Liver (tissue), 8 donors: ENCODE measurements at regions not wholly inside any gene's neighbourhood (a gene's known extent, or its start where the extent isn't known, plus 50 kb on each side); places are given as distances from the start of the nearest gene placed in this dataset.
A peak's percentile ranks its signal among the peaks of the same experiment; 100 is the strongest.

ENCODE experiments used
- DNase-seq: peaks from one replicate; pipeline ENCODE4 v3.0.0-alpha.2; 2017; ENCODE audit warnings: low spot score
- H3K27ac ChIP-seq, 2 donors: one replicate each; pipeline ENCODE4 v1.7.0; 2013; ENCODE audit warnings: inconsistent platforms in 2 of 2, low read length in 2 of 2, control low read depth in 1 of 2, low read depth in 1 of 2, mild to moderate bottlenecking in 1 of 2
- H3K27me3 ChIP-seq, 4 donors: one replicate each; pipeline versions ENCODE4 v1.6.1 to v1.7.0; 2013; ENCODE audit warnings: low read length in 3 of 4, inconsistent platforms in 1 of 4, mild to moderate bottlenecking in 1 of 4, moderate library complexity in 1 of 4; ENCODE audit not compliant: control insufficient read depth in 4 of 4, insufficient read depth in 4 of 4
- H3K36me3 ChIP-seq, 4 donors: one replicate each; pipeline versions ENCODE4 v1.6.1 to v1.7.0; 2013; ENCODE audit warnings: low read length in 3 of 4, mild to moderate bottlenecking in 3 of 4, low read depth in 1 of 4, moderate library complexity in 1 of 4; ENCODE audit not compliant: control insufficient read depth in 4 of 4, insufficient read depth in 3 of 4
- H3K4me1 ChIP-seq, 4 donors: one replicate each; pipeline versions ENCODE4 v1.6.1 to v1.7.0; 2013; ENCODE audit warnings: low read length in 3 of 4, mild to moderate bottlenecking in 3 of 4, moderate library complexity in 1 of 4; ENCODE audit not compliant: control insufficient read depth in 4 of 4, insufficient read depth in 4 of 4
- H3K4me3 ChIP-seq, 3 donors: one replicate each; pipeline versions ENCODE4 v1.6.1 to v1.7.0; 2013; ENCODE audit warnings: low read length in 3 of 3, control low read depth in 1 of 3, low read depth in 1 of 3, mild to moderate bottlenecking in 1 of 3
- H3K9ac ChIP-seq, 2 donors: one replicate each; pipeline ENCODE4 v1.7.0; 2013; ENCODE audit warnings: low read length in 2 of 2, mild to moderate bottlenecking in 2 of 2, moderate library complexity in 2 of 2, control low read depth in 1 of 2, low read depth in 1 of 2
- H3K9me3 ChIP-seq, 4 donors: one replicate each; pipeline versions ENCODE4 v1.6.1 to v1.7.0; 2013; ENCODE audit warnings: low read length in 3 of 4; ENCODE audit not compliant: control insufficient read depth in 4 of 4
- EGR1 ChIP-seq, 2 donors: IDR thresholded peaks; 2 replicates each; pipeline ENCODE4 v1.6.1; 2016 to 2018; ENCODE audit warnings: antibody characterized with exemption in 2 of 2, low read depth in 2 of 2
- FOXA1 ChIP-seq: IDR thresholded peaks from 2 replicates; pipeline ENCODE4 v1.6.1; 2016; ENCODE audit warnings: antibody characterized with exemption
- FOXA2 ChIP-seq: IDR thresholded peaks from 2 replicates; pipeline ENCODE4 v1.6.1; 2016; ENCODE audit warnings: antibody characterized with exemption
- GABPA ChIP-seq, 2 donors: IDR thresholded peaks in 1 of 2; conservative IDR thresholded peaks in 1 of 2; 2 replicates each; pipeline ENCODE4 v1.6.1; 2016; ENCODE audit warnings: antibody characterized with exemption in 2 of 2, mild to moderate bottlenecking in 1 of 2, moderate library complexity in 1 of 2
- HNF4A ChIP-seq, 2 donors: conservative IDR thresholded peaks; 2 replicates each; pipeline ENCODE4 v1.6.1; 2016; ENCODE audit warnings: antibody characterized with exemption in 2 of 2, mild to moderate bottlenecking in 2 of 2
- HNF4G ChIP-seq: IDR thresholded peaks from 2 replicates; pipeline ENCODE4 v1.6.1; 2016; ENCODE audit warnings: antibody characterized with exemption
- JUND ChIP-seq, 2 donors: IDR thresholded peaks; 2 replicates each; pipeline ENCODE4 v1.6.1; 2016; ENCODE audit warnings: antibody characterized with exemption in 2 of 2
- NR2F2 ChIP-seq: IDR thresholded peaks from 2 replicates; pipeline ENCODE4 v1.6.1; 2016; ENCODE audit warnings: antibody characterized with exemption
- RAD21 ChIP-seq, 2 donors: IDR thresholded peaks; 2 replicates each; pipeline ENCODE4 v1.6.1; 2016; ENCODE audit warnings: antibody characterized with exemption in 2 of 2, mild to moderate bottlenecking in 2 of 2
- RXRA ChIP-seq, 2 donors: IDR thresholded peaks; 2 replicates each; pipeline ENCODE4 v1.6.1; 2017 to 2018; ENCODE audit warnings: antibody characterized with exemption in 2 of 2, mild to moderate bottlenecking in 1 of 2
- SP1 ChIP-seq: IDR thresholded peaks from 2 replicates; pipeline ENCODE4 v1.6.1; 2018; ENCODE audit warnings: antibody characterized with exemption, mild to moderate bottlenecking
- TAF1 ChIP-seq: conservative IDR thresholded peaks from 2 replicates; pipeline ENCODE4 v1.6.1; 2016; ENCODE audit warnings: antibody characterized with exemption, mild to moderate bottlenecking
- YY1 ChIP-seq: IDR thresholded peaks from 2 replicates; pipeline ENCODE4 v1.6.1; 2016; ENCODE audit warnings: antibody characterized with exemption, mild to moderate bottlenecking
- WGBS: extraction: QIAGEN DNeasy Blood & Tissue Kit; methylation state at CpG from one replicate; pipeline ENCODE4 v1.1.7; 2013; 5-methylcytosine and 5-hydroxymethylcytosine counted together
- TF ChIP-seq, protein P1 (sequence below): IDR thresholded peaks from 2 replicates; pipeline ENCODE4 v1.6.1; 2016; ENCODE audit warnings: antibody characterized with exemption
- TF ChIP-seq, protein P2 (sequence below): IDR thresholded peaks from 2 replicates; pipeline ENCODE4 v1.6.1; 2016; ENCODE audit warnings: antibody characterized with exemption
- TF ChIP-seq, protein P3 (sequence below): IDR thresholded peaks from 2 replicates; pipeline ENCODE4 v1.6.1; 2016; ENCODE audit warnings: antibody characterized with exemption
- TF ChIP-seq, protein P4 (sequence below): IDR thresholded peaks from 2 replicates; pipeline ENCODE4 v1.6.1; 2016; ENCODE audit warnings: antibody characterized with exemption, mild to moderate bottlenecking
- TF ChIP-seq, protein P5 (sequence below): fragments of 150-350 bp; IDR thresholded peaks from 2 replicates; pipeline ENCODE4 v1.5.1; 2017; ENCODE audit warnings: improper control_type of control experiment, low read depth, low read length; ENCODE audit not compliant: missing input control
- donor health status: healthy.
- donor health status: healthy.
- donor health status: healthy.
- donor health status: healthy.
- donor health status: healthy.

DNA sequence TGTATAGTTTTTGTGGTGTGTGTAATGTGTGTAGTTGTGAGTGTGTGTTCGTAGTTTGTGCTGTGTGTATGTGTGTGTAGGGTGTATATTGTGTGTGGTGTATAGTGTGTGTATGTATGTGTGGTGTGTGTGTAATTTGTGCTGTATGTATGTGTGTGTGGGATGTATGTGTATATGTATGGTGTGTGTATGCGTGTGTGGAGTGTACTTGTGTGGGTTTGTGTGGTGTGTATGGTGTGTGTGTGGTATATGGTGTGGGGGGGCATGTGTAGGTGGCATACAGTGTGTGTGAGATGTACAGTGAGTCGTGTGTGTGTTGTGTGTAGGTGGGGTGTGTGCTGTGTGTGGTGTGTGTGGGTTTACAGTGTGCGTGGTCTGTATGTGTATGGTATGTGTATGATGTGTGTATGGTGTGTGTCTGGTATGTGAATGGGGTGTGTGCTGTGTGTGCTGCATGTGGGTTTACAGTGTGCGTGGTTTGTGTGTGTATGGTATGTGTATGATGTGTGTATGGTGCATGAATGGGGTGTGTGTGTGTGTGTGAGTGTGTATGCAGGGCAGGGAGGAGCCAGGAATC lies 125.2 kb downstream of the GADD45G start:
- WGBS, result 86% methylated on average over 5 of the region's 5 CpGs
- H3K27me3 ChIP-seq, result no peaks in the 10 kb centered on the region
- H3K9ac ChIP-seq, result peak overlapping the region in 1 of 2 donors; percentile 44
- no peaks in the 10 kb centered on the region for H3K36me3 ChIP-seq
- H3K4me1 ChIP-seq, result peaks cover 12 to 44% (median 31%) of the 10 kb centered on the region in 4 donors
- no peak overlapping the region for H3K4me3 ChIP-seq
- DNase-seq, result no peak
- H3K27ac ChIP-seq, result peak overlapping the region; percentile 45 to 70
- TF ChIP-seq RXRA (IDR thresholded peaks at IDR 0.05) (no peak), TAF1 (no peak), YY1 (no peak), HNF4G (no peak), JUND (IDR thresholded peaks at IDR 0.05) (no peak), HNF4A (conservative IDR thresholded peaks at IDR 0.05) (no peak)
- no peaks in the 10 kb centered on the region for H3K9me3 ChIP-seq

DNA sequence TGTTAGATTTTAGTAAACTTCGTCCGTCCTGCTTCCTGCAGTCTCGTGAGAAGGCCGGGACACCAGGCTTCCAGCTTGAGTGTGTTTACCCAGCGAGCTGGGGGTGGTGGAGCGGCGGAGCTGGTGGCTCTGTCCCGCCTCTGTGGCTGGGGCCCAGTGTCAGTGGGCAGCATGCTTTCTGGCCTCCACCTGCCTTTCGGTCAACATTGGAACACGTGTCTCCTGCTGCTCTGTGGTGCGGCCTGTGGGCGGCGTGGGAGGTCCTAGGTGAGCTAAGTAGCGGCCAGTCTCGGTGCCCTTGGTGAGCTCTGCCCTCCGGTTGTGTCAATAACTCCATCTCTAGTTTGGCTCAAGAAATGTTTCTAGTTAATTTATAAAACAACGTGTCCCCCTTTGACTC lies 125.9 kb downstream of the GADD45G start:
- TF ChIP-seq, protein P1, sequence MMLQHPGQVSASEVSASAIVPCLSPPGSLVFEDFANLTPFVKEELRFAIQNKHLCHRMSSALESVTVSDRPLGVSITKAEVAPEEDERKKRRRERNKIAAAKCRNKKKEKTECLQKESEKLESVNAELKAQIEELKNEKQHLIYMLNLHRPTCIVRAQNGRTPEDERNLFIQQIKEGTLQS, result peak; percentile 48
- TF ChIP-seq GABPA (IDR thresholded peaks at IDR 0.05 in 1 of 2, conservative IDR thresholded peaks at IDR 0.05 in 1 of 2) (no peak), HNF4G (peak; percentile 44), RXRA (IDR thresholded peaks at IDR 0.05) (peak; percentile 94 to 95), SP1 (peak; percentile 93), TAF1 (no peak), RAD21 (IDR thresholded peaks at IDR 0.05) (peak; percentile 84 to 90), EGR1 (IDR thresholded peaks at IDR 0.05; ENCODE audit: low read depth in 2 of 2) (peak; percentile 93 to 99), JUND (IDR thresholded peaks at IDR 0.05) (peak; percentile 50 to 64), FOXA1 (peak; percentile 97), YY1 (peak; percentile 58), HNF4A (conservative IDR thresholded peaks at IDR 0.05) (peak; percentile 84 to 88), FOXA2 (peak; percentile 98), NR2F2 (peak; percentile 58)
- TF ChIP-seq, protein P2, sequence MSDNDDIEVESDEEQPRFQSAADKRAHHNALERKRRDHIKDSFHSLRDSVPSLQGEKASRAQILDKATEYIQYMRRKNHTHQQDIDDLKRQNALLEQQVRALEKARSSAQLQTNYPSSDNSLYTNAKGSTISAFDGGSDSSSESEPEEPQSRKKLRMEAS, result peak; percentile 99
- TF ChIP-seq, protein P3, sequence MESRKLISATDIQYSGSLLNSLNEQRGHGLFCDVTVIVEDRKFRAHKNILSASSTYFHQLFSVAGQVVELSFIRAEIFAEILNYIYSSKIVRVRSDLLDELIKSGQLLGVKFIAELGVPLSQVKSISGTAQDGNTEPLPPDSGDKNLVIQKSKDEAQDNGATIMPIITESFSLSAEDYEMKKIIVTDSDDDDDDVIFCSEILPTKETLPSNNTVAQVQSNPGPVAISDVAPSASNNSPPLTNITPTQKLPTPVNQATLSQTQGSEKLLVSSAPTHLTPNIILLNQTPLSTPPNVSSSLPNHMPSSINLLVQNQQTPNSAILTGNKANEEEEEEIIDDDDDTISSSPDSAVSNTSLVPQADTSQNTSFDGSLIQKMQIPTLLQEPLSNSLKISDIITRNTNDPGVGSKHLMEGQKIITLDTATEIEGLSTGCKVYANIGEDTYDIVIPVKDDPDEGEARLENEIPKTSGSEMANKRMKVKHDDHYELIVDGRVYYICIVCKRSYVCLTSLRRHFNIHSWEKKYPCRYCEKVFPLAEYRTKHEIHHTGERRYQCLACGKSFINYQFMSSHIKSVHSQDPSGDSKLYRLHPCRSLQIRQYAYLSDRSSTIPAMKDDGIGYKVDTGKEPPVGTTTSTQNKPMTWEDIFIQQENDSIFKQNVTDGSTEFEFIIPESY, result peak; percentile 65
- TF ChIP-seq, protein P4, sequence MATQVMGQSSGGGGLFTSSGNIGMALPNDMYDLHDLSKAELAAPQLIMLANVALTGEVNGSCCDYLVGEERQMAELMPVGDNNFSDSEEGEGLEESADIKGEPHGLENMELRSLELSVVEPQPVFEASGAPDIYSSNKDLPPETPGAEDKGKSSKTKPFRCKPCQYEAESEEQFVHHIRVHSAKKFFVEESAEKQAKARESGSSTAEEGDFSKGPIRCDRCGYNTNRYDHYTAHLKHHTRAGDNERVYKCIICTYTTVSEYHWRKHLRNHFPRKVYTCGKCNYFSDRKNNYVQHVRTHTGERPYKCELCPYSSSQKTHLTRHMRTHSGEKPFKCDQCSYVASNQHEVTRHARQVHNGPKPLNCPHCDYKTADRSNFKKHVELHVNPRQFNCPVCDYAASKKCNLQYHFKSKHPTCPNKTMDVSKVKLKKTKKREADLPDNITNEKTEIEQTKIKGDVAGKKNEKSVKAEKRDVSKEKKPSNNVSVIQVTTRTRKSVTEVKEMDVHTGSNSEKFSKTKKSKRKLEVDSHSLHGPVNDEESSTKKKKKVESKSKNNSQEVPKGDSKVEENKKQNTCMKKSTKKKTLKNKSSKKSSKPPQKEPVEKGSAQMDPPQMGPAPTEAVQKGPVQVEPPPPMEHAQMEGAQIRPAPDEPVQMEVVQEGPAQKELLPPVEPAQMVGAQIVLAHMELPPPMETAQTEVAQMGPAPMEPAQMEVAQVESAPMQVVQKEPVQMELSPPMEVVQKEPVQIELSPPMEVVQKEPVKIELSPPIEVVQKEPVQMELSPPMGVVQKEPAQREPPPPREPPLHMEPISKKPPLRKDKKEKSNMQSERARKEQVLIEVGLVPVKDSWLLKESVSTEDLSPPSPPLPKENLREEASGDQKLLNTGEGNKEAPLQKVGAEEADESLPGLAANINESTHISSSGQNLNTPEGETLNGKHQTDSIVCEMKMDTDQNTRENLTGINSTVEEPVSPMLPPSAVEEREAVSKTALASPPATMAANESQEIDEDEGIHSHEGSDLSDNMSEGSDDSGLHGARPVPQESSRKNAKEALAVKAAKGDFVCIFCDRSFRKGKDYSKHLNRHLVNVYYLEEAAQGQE, result peak; percentile 37
- TF ChIP-seq, protein P5, sequence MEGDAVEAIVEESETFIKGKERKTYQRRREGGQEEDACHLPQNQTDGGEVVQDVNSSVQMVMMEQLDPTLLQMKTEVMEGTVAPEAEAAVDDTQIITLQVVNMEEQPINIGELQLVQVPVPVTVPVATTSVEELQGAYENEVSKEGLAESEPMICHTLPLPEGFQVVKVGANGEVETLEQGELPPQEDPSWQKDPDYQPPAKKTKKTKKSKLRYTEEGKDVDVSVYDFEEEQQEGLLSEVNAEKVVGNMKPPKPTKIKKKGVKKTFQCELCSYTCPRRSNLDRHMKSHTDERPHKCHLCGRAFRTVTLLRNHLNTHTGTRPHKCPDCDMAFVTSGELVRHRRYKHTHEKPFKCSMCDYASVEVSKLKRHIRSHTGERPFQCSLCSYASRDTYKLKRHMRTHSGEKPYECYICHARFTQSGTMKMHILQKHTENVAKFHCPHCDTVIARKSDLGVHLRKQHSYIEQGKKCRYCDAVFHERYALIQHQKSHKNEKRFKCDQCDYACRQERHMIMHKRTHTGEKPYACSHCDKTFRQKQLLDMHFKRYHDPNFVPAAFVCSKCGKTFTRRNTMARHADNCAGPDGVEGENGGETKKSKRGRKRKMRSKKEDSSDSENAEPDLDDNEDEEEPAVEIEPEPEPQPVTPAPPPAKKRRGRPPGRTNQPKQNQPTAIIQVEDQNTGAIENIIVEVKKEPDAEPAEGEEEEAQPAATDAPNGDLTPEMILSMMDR, result peak; percentile 55
- DNase-seq, result peak; percentile 59
- no peaks in the 10 kb centered on the region for H3K9me3 ChIP-seq

More for the DNA sequence above, 125.9 kb downstream of the GADD45G start:
- no peaks in the 10 kb centered on the region for H3K36me3 ChIP-seq
- H3K27me3 ChIP-seq, result no peaks in the 10 kb centered on the region
- H3K27ac ChIP-seq, result peak overlapping the region; percentile 64 to 70
- peaks cover 12 to 46% (median 33%) of the 10 kb centered on the region in 4 donors for H3K4me1 ChIP-seq
- WGBS, result 35% methylated on average over 17 of the region's 17 CpGs
- no peak overlapping the region for H3K4me3 ChIP-seq
- H3K9ac ChIP-seq, result peak overlapping the region in 1 of 2 donors; percentile 44
